Neural cell (in vitro differentiated cells): ENCODE measurements at regions not wholly inside any gene's neighbourhood (a gene's known extent, or its start where the extent isn't known, plus 50 kb on each side); places are given as distances from the start of the nearest gene placed in this dataset.

ENCODE experiments used
- EZH2 ChIP-seq: fragments of 200-600, 300-800 bp; shearing (Covaris generic), sonication (generic); IDR thresholded peaks from 2 replicates; pipeline ENCODE4 v1.6.1; 2014; ENCODE audit warnings: antibody characterized with exemption, low read length, borderline replicate concordance, mild to moderate bottlenecking; ENCODE audit not compliant: insufficient read depth, poor library complexity, severe bottlenecking
- MXI1 ChIP-seq: fragments of 450-650 bp; conservative IDR thresholded peaks from 2 replicates; pipeline ENCODE4 v1.6.1; 2014; ENCODE audit warnings: antibody characterized with exemption, mild to moderate bottlenecking; ENCODE audit not compliant: poor library complexity, severe bottlenecking
- POLR2AphosphoS5 ChIP-seq: IDR thresholded peaks from 2 replicates; pipeline ENCODE4 v1.6.1; 2012
- RAD21 ChIP-seq: fragments of 450-650 bp; conservative IDR thresholded peaks from 2 replicates; pipeline ENCODE4 v1.6.1; 2014; ENCODE audit warnings: antibody characterized with exemption, mild to moderate bottlenecking, moderate library complexity
- SMC3 ChIP-seq: fragments of 450-650 bp; conservative IDR thresholded peaks from 2 replicates; pipeline ENCODE4 v1.6.1; 2014; ENCODE audit warnings: antibody characterized with exemption, mild to moderate bottlenecking, moderate library complexity; ENCODE audit not compliant: poor library complexity
- TAF1 ChIP-seq: IDR thresholded peaks from 2 replicates; pipeline ENCODE4 v1.6.1; 2012; ENCODE audit warnings: low read depth
- TF ChIP-seq, protein P1 (sequence below): fragments of 450-650 bp; IDR thresholded peaks from 2 replicates; pipeline ENCODE4 v1.5.1; 2014; ENCODE audit warnings: antibody characterized with exemption, mild to moderate bottlenecking, moderate library complexity; ENCODE audit not compliant: poor library complexity, severe bottlenecking

DNA sequence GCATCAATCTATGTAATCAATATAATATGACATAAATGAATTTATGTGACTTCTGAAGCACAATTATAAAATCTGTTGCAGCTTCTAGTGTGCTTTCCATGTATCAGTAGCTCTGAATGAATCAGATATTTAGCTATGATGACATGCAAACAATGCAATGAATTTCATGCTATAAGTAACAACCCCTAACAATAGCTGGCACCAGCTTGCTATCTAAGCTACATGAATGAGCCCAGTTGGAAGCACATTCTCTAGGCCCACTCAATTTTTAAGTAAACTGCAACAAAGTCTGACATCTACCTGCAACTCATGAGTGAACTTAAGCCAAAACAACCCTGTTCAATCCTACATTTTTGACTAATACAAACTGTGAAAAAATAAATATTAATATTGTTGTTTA is 507.3 kb upstream of the ROBO1 start:
- TF ChIP-seq EZH2 (no peak), RAD21 (no peak), POLR2AphosphoS5 (no peak), TAF1 (no peak), MXI1 (no peak), SMC3 (no peak)
- TF ChIP-seq, protein P1, sequence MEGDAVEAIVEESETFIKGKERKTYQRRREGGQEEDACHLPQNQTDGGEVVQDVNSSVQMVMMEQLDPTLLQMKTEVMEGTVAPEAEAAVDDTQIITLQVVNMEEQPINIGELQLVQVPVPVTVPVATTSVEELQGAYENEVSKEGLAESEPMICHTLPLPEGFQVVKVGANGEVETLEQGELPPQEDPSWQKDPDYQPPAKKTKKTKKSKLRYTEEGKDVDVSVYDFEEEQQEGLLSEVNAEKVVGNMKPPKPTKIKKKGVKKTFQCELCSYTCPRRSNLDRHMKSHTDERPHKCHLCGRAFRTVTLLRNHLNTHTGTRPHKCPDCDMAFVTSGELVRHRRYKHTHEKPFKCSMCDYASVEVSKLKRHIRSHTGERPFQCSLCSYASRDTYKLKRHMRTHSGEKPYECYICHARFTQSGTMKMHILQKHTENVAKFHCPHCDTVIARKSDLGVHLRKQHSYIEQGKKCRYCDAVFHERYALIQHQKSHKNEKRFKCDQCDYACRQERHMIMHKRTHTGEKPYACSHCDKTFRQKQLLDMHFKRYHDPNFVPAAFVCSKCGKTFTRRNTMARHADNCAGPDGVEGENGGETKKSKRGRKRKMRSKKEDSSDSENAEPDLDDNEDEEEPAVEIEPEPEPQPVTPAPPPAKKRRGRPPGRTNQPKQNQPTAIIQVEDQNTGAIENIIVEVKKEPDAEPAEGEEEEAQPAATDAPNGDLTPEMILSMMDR: no peak
